H1 (cell line): ENCODE measurements at regions not wholly inside any gene's neighbourhood (a gene's known extent, or its start where the extent isn't known, plus 50 kb on each side); places are given as distances from the start of the nearest gene placed in this dataset.

ENCODE experiments used
- CTCF ChIA-PET: fragments of 300-600 bp; sonication (Branson Sonifier 250); formaldehyde crosslinking; loops from one replicate; lab custom pipeline; 2021; ENCODE audit not compliant: partially characterized antibody; lab: Charles Lee
- POLR2A ChIA-PET: fragments of 300-600 bp; sonication (Branson Sonifier 250); formaldehyde crosslinking; loops from one replicate; lab custom pipeline; 2021; ENCODE audit warnings: inconsistent platforms; ENCODE audit not compliant: partially characterized antibody; lab: Charles Lee
- DNase-seq, 2 experiments: peaks; one replicate each; pipeline versions ENCODE4 v3.0.0 to v3.0.0-alpha.2; 2010 to 2022; ENCODE audit warnings: low spot score in 2 of 2, low read depth in 1 of 2, mixed read lengths in 1 of 2
- FAIRE-seq: peaks from 2 replicates; lab custom pipeline; 2011; peaks lifted over from hg19 to GRCh38; lab: Jason Lieb, UNC
- H2AFZ ChIP-seq: 2 replicates; pipeline ENCODE4 v1.8.1; 2012; ENCODE audit warnings: low read length, inconsistent platforms
- H2AK5ac ChIP-seq: 2 replicates; pipeline ENCODE4 v1.6.1; 2013; ENCODE audit warnings: low read depth, low read length
- H2BK120ac ChIP-seq: replicated peaks from 2 replicates; pipeline ENCODE3; 2013; ENCODE audit warnings: low read depth, low read length, inconsistent platforms
- H2BK12ac ChIP-seq: 2 replicates; pipeline ENCODE4 v1.6.1; 2013; ENCODE audit warnings: low read depth, low read length
- H2BK15ac ChIP-seq: 2 replicates; pipeline ENCODE4 v1.6.1; 2013; ENCODE audit warnings: low read length
- H2BK20ac ChIP-seq: 2 replicates; pipeline ENCODE4 v1.6.1; 2013; ENCODE audit warnings: low read length
- H2BK5ac ChIP-seq: 2 replicates; pipeline ENCODE4 v1.6.1; 2013; ENCODE audit warnings: low read depth, low read length
- H3K14ac ChIP-seq: 2 replicates; pipeline ENCODE4 v1.6.1; 2013; ENCODE audit warnings: inconsistent platforms; ENCODE audit not compliant: insufficient read length
- H3K18ac ChIP-seq: 2 replicates; pipeline ENCODE4 v1.6.1; 2013; ENCODE audit warnings: low read length; ENCODE audit errors: extremely low read depth
- H3K23ac ChIP-seq: 2 replicates; pipeline ENCODE4 v1.6.1; 2013; ENCODE audit warnings: inconsistent platforms; ENCODE audit not compliant: insufficient read length
- H3K23me2 ChIP-seq: 2 replicates; pipeline ENCODE4 v1.6.1; 2013; ENCODE audit warnings: low read depth, low read length
- H3K27ac ChIP-seq: 2 replicates; pipeline ENCODE4 v1.6.1; 2011; ENCODE audit warnings: low read depth, low read length, inconsistent platforms
- H3K27me3 ChIP-seq, 4 experiments: replicated peaks in 1 of 4; 1 replicate in 1 of 4; 2 replicates in 3 of 4; pipeline versions ENCODE4 v1.6.1 to v1.8.1; 2011 to 2013; ENCODE audit warnings: low read length in 3 of 4, mild to moderate bottlenecking in 3 of 4, inconsistent platforms in 2 of 4, mixed read lengths in 2 of 4, moderate library complexity in 1 of 4; ENCODE audit not compliant: control insufficient read depth in 3 of 4, insufficient read depth in 3 of 4; ENCODE audit errors: extremely low read depth in 1 of 4
- H3K36me3 ChIP-seq, 4 experiments: 2 replicates each; pipeline versions ENCODE4 v1.6.1 to v1.8.1; 2011 to 2013; ENCODE audit warnings: mild to moderate bottlenecking in 4 of 4, low read length in 3 of 4, moderate library complexity in 2 of 4, control low read depth in 1 of 4, inconsistent platforms in 1 of 4; ENCODE audit not compliant: insufficient read depth in 4 of 4, control insufficient read depth in 2 of 4
- H3K4ac ChIP-seq: replicated peaks from 2 replicates; pipeline ENCODE3; 2013; ENCODE audit warnings: low read length, low read depth, mixed read lengths, inconsistent platforms; ENCODE audit not compliant: insufficient read length
- H3K4me1 ChIP-seq, 4 experiments: replicated peaks in 1 of 4; 1 replicate in 1 of 4; 2 replicates in 3 of 4; pipeline versions ENCODE4 v1.6.1 to v1.8.1; 2011 to 2013; ENCODE audit warnings: low read length in 3 of 4, inconsistent platforms in 2 of 4, mixed read lengths in 1 of 4; ENCODE audit not compliant: insufficient read depth in 4 of 4, control insufficient read depth in 3 of 4
- H3K4me2 ChIP-seq, 2 experiments: 2 replicates each; pipeline versions ENCODE4 v1.6.1 to v1.8.1; 2011 to 2013; ENCODE audit warnings: low read depth in 2 of 2, low read length in 2 of 2, control low read depth in 1 of 2, inconsistent platforms in 1 of 2, mild to moderate bottlenecking in 1 of 2; ENCODE audit not compliant: insufficient read depth in 1 of 2
- H3K4me3 ChIP-seq, 4 experiments: fragments of 200-600, 300-600 bp in 1 of 4; sonication (generic), shearing (Covaris generic), sonication (Bioruptor Twin) in 1 of 4; 2 replicates each; pipeline versions ENCODE4 v1.5.1 to v1.8.1; 2011 to 2016; ENCODE audit warnings: low read length in 4 of 4, low read depth in 3 of 4, control low read depth in 2 of 4, inconsistent platforms in 2 of 4, mild to moderate bottlenecking in 2 of 4, mixed read lengths in 1 of 4, moderate library complexity in 1 of 4; ENCODE audit not compliant: insufficient read depth in 2 of 4; ENCODE audit errors: extremely low read depth in 1 of 4
- H3K56ac ChIP-seq: replicated peaks from 2 replicates; pipeline ENCODE3; 2013; ENCODE audit warnings: low read depth, mild to moderate bottlenecking, mixed read lengths, low read length, inconsistent platforms; ENCODE audit not compliant: insufficient read length
- H3K79me1 ChIP-seq: 2 replicates; pipeline ENCODE4 v1.6.1; 2013; ENCODE audit warnings: low read depth, low read length, control low read depth
- H3K79me2 ChIP-seq, 2 experiments: 2 replicates each; pipeline versions ENCODE4 v1.6.1 to v1.8.1; 2012 to 2013; ENCODE audit warnings: low read length in 2 of 2, mild to moderate bottlenecking in 2 of 2, inconsistent platforms in 1 of 2; ENCODE audit not compliant: insufficient read depth in 2 of 2, control insufficient read depth in 1 of 2
- H3K9ac ChIP-seq, 4 experiments: replicated peaks in 1 of 4; 1 replicate in 1 of 4; 2 replicates in 3 of 4; pipeline versions ENCODE4 v1.6.1 to v1.8.1; 2011 to 2013; ENCODE audit warnings: low read depth in 3 of 4, low read length in 3 of 4, control low read depth in 2 of 4, mild to moderate bottlenecking in 2 of 4, moderate library complexity in 2 of 4, inconsistent platforms in 1 of 4; ENCODE audit errors: extremely low read depth in 1 of 4
- H3K9me3 ChIP-seq, 2 experiments: 2 replicates each; pipeline versions ENCODE4 v1.6.1 to v1.8.1; 2012 to 2013; ENCODE audit warnings: mild to moderate bottlenecking in 2 of 2, moderate library complexity in 2 of 2, control low read depth in 1 of 2, inconsistent platforms in 1 of 2, low read depth in 1 of 2, low read length in 1 of 2, mixed read lengths in 1 of 2; ENCODE audit not compliant: insufficient read depth in 2 of 2
- H4K20me1 ChIP-seq, 2 experiments: replicated peaks in 1 of 2; 2 replicates each; pipeline versions ENCODE3 to v1.8.1; 2011 to 2013; ENCODE audit warnings: inconsistent platforms in 2 of 2, low read length in 2 of 2, mild to moderate bottlenecking in 1 of 2; ENCODE audit not compliant: insufficient read depth in 2 of 2, control insufficient read depth in 1 of 2
- H4K5ac ChIP-seq: 2 replicates; pipeline ENCODE4 v1.6.1; 2013; ENCODE audit warnings: low read length, low read depth, mixed read lengths, inconsistent platforms; ENCODE audit not compliant: insufficient read length
- H4K8ac ChIP-seq: 2 replicates; pipeline ENCODE4 v1.8.0; 2013; ENCODE audit warnings: mild to moderate bottlenecking, moderate library complexity, low read length, inconsistent platforms; ENCODE audit not compliant: insufficient read depth; ENCODE audit errors: extremely low read depth
- H4K91ac ChIP-seq: replicated peaks from 2 replicates; pipeline ENCODE3; 2013; ENCODE audit warnings: low read length, mixed read lengths, inconsistent platforms; ENCODE audit not compliant: insufficient read length
- ATF3 ChIP-seq: IDR thresholded peaks from 2 replicates; pipeline ENCODE4 v1.6.1; 2011; ENCODE audit warnings: low read depth, mild to moderate bottlenecking, low read length; ENCODE audit not compliant: insufficient read depth
- GABPA ChIP-seq: IDR thresholded peaks from 2 replicates; pipeline ENCODE4 v1.6.1; 2011; ENCODE audit warnings: mild to moderate bottlenecking, low read length, moderate library complexity, borderline replicate concordance; ENCODE audit not compliant: insufficient read depth
- TAF1 ChIP-seq: IDR thresholded peaks from 2 replicates; pipeline ENCODE4 v1.6.1; 2011; ENCODE audit warnings: mild to moderate bottlenecking, low read depth, low read length
- ZNF274 ChIP-seq: IDR thresholded peaks from 2 replicates; pipeline ENCODE4 v1.7.0; 2012; ENCODE audit warnings: low read length, borderline replicate concordance; ENCODE audit errors: extremely low read depth
- WGBS, 2 experiments: shearing (Covaris generic) in 1 of 2; methylation state at CpG; one replicate each; pipeline versions ENCODE4 v1.1.6 to v1.1.7; 2013 to 2015; ENCODE audit warnings: low lambda C conversion rate in 2 of 2, mixed read lengths in 2 of 2, inconsistent platforms in 1 of 2, low coverage in 1 of 2, missing lambda C conversion rate in 1 of 2; ENCODE audit not compliant: insufficient replicate concordance in 2 of 2, insufficient coverage in 1 of 2, insufficient read length in 1 of 2; ENCODE audit errors: extremely low coverage in 1 of 2, missing lambda C conversion rate in 1 of 2; 5-methylcytosine and 5-hydroxymethylcytosine counted together

DNA sequence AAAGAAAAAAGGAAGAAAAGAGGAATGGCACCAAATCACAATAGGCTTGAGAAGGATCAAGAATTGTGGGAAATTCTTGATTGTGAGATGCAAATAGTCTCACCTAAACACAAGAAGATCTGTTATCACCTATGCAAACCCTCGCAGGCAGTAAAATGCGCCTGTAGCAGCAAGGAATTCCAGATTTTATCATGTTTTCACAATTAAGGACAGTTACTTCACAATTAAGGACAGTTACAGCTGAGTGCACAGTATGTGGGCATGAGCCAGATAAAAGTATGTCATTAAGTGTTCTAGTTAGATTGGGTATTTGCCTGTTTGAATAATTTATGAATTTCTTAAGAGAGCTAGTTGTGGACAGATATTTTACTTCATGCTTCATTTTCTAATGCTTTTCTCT is 336.2 kb downstream of the CDC14C start:
- Histone ChIP-seq H3K36me3 (no peaks in the 10 kb centered on the region), H3K23me2 (no peaks in the 10 kb centered on the region), H4K5ac (no peak overlapping the region), H3K9ac (no peak overlapping the region), H3K56ac (no peak overlapping the region), H3K4me3 (no peak overlapping the region), H2BK120ac (no peak overlapping the region), H3K23ac (no peak overlapping the region), H2AFZ (no peak overlapping the region), H3K4me2 (no peak overlapping the region), H2BK12ac (no peak overlapping the region), H2BK5ac (no peak overlapping the region), H3K4ac (no peak overlapping the region), H2BK15ac (no peak overlapping the region), H3K27me3 (no peaks in the 10 kb centered on the region), H3K18ac (no peak overlapping the region), H3K79me2 (no peaks in the 10 kb centered on the region), H2BK20ac (no peak overlapping the region), H3K9me3 (no peaks in the 10 kb centered on the region), H3K4me1 (no peaks in the 10 kb centered on the region), H4K20me1 (no peaks in the 10 kb centered on the region), H3K14ac (no peak overlapping the region), H3K79me1 (no peaks in the 10 kb centered on the region), H4K8ac (no peak overlapping the region), H3K27ac (no peak overlapping the region), H2AK5ac (no peak overlapping the region), H4K91ac (no peak overlapping the region)
- DNase-seq (no peak), FAIRE-seq (no peak)
- 94% methylated on average over 2 of the region's 2 CpGs; no CpG with 5 or more reads in 1 of the 2 experiments for WGBS, 2 experiments
- TF ChIP-seq ATF3 (no peak), TAF1 (no peak), GABPA (no peak), ZNF274 (no peak)
- ChIA-PET CTCF (no interaction called here), POLR2A (no interaction called here)
